WTC11 (cell line): ENCODE measurements at regions not wholly inside any gene's neighbourhood (a gene's known extent, or its start where the extent isn't known, plus 50 kb on each side); places are given as distances from the start of the nearest gene placed in this dataset.

Source experiments
- ATAC-seq: fragments of 200-7000 bp; cut with Tn5 transposase; 2 replicates; pipeline ENCODE4 v1.10.0; 2021; ENCODE audit warnings: mild to moderate bottlenecking, moderate library complexity
- CTCF ChIA-PET: fragments of 300-600 bp; sonication (Branson Sonifier 250); formaldehyde crosslinking; loops from one replicate; lab custom pipeline; 2021; ENCODE audit warnings: antibody characterized with exemption; lab: Charles Lee
- POLR2A ChIA-PET: fragments of 350-600 bp; sonication (Branson Sonifier 250); formaldehyde crosslinking; loops from one replicate; lab custom pipeline; 2021; ENCODE audit warnings: antibody characterized with exemption; lab: Charles Lee
- DNase-seq: peaks from one replicate; pipeline ENCODE4 v3.0.0; 2021; ENCODE audit warnings: low spot score
- H3K27ac Mint-ChIP-seq: 2 replicates; pipeline ENCODE4 v1.8.0; 2021; ENCODE audit warnings: mixed read lengths
- H3K27me3 Mint-ChIP-seq: 2 replicates; pipeline ENCODE4 v1.8.0; 2021; ENCODE audit warnings: low read depth, mild to moderate bottlenecking, moderate library complexity, mixed read lengths
- H3K36me3 Mint-ChIP-seq: 2 replicates; pipeline ENCODE4 v1.8.0; 2021; ENCODE audit warnings: mixed read lengths
- H3K4me1 Mint-ChIP-seq: 2 replicates; pipeline ENCODE4 v1.8.0; 2022; ENCODE audit warnings: mixed read lengths
- H3K4me3 Mint-ChIP-seq: 2 replicates; pipeline ENCODE4 v1.8.0; 2021; ENCODE audit warnings: mild to moderate bottlenecking, moderate library complexity, mixed read lengths
- H3K9me3 Mint-ChIP-seq: 2 replicates; pipeline ENCODE4 v1.8.0; 2021; ENCODE audit warnings: mixed read lengths
- ATF3 ChIP-seq: sonication (generic); formaldehyde crosslinking; conservative IDR thresholded peaks from 2 replicates; pipeline ENCODE4 v1.8.1; 2022; ENCODE audit warnings: mild to moderate bottlenecking, missing genetic modification reagents
- CBFB ChIP-seq: sonication (generic); formaldehyde crosslinking; IDR thresholded peaks from 2 replicates; pipeline ENCODE4 v1.8.1; 2022; ENCODE audit warnings: mild to moderate bottlenecking, low read depth, missing genetic modification reagents
- CDX4 ChIP-seq: fragments of 250-450 bp; sonication (Bioruptor Pico); IDR thresholded peaks from 2 replicates; pipeline ENCODE4 v1.9.0; 2021; ENCODE audit warnings: moderate library complexity, mild to moderate bottlenecking, inconsistent platforms, borderline replicate concordance
- E2F4 ChIP-seq: sonication (generic); formaldehyde crosslinking; IDR thresholded peaks from 2 replicates; pipeline ENCODE4 v1.8.1; 2022; ENCODE audit warnings: low read depth, mild to moderate bottlenecking, moderate library complexity, missing genetic modification reagents, borderline replicate concordance
- ELF4 ChIP-seq: sonication (generic); formaldehyde crosslinking; IDR thresholded peaks from 2 replicates; pipeline ENCODE4 v1.8.1; 2022; ENCODE audit warnings: low read depth, mild to moderate bottlenecking, moderate library complexity, missing genetic modification reagents
- EMX1 ChIP-seq: fragments of 250-450 bp; sonication (Bioruptor Pico); IDR thresholded peaks from 2 replicates; pipeline ENCODE4 v1.8.0; 2021; ENCODE audit warnings: mild to moderate bottlenecking
- ERG ChIP-seq: fragments of 250-450 bp; sonication (Bioruptor Pico); IDR thresholded peaks from 2 replicates; pipeline ENCODE4 v1.8.0; 2021; ENCODE audit warnings: mild to moderate bottlenecking
- ETV6 ChIP-seq: sonication (generic); formaldehyde crosslinking; IDR thresholded peaks from 2 replicates; pipeline ENCODE4 v1.8.1; 2022; ENCODE audit warnings: mild to moderate bottlenecking, missing genetic modification reagents
- FOXP4 ChIP-seq: sonication (generic); formaldehyde crosslinking; IDR thresholded peaks from 2 replicates; pipeline ENCODE4 v1.8.0; 2022; ENCODE audit warnings: mild to moderate bottlenecking, missing genetic modification reagents
- IRF2 ChIP-seq: sonication (generic); formaldehyde crosslinking; IDR thresholded peaks from 2 replicates; pipeline ENCODE4 v1.8.0; 2022; ENCODE audit warnings: low read depth, missing genetic modification reagents, borderline replicate concordance
- JUN ChIP-seq: sonication (generic); formaldehyde crosslinking; IDR thresholded peaks from 2 replicates; pipeline ENCODE4 v1.8.0; 2023; ENCODE audit warnings: mild to moderate bottlenecking, missing genetic modification reagents
- OVOL2 ChIP-seq: fragments of 250-450 bp; sonication (Bioruptor Pico); IDR thresholded peaks from 2 replicates; pipeline ENCODE4 v1.9.0; 2021; ENCODE audit warnings: mild to moderate bottlenecking, borderline replicate concordance
- PRDM15 ChIP-seq: sonication (generic); formaldehyde crosslinking; IDR thresholded peaks from 2 replicates; pipeline ENCODE4 v1.8.0; 2022; ENCODE audit warnings: missing genetic modification reagents
- RORB ChIP-seq: fragments of 250-450 bp; sonication (Bioruptor Pico); IDR thresholded peaks from 2 replicates; pipeline ENCODE4 v1.9.0; 2021; ENCODE audit warnings: mild to moderate bottlenecking
- STAT6 ChIP-seq: sonication (generic); formaldehyde crosslinking; conservative IDR thresholded peaks from 2 replicates; pipeline ENCODE4 v1.8.1; 2023; ENCODE audit warnings: mild to moderate bottlenecking, low read depth, missing genetic modification reagents, moderate library complexity
- TCF7 ChIP-seq: sonication (generic); formaldehyde crosslinking; IDR thresholded peaks from 2 replicates; pipeline ENCODE4 v1.8.0; 2022; ENCODE audit warnings: mild to moderate bottlenecking, low read depth, missing genetic modification reagents, moderate library complexity
- TEAD1 ChIP-seq: sonication (generic); formaldehyde crosslinking; IDR thresholded peaks from 2 replicates; pipeline ENCODE4 v1.8.0; 2022; ENCODE audit warnings: mild to moderate bottlenecking, missing genetic modification reagents
- TP53 ChIP-seq: sonication (generic); formaldehyde crosslinking; IDR thresholded peaks from 2 replicates; pipeline ENCODE4 v1.8.1; 2023; ENCODE audit warnings: mild to moderate bottlenecking, missing genetic modification reagents
- ZMAT4 ChIP-seq: fragments of 250-450 bp; sonication (Bioruptor Pico); IDR thresholded peaks from 2 replicates; pipeline ENCODE4 v1.9.0; 2021; ENCODE audit warnings: mild to moderate bottlenecking
- ZNF121 ChIP-seq: sonication (generic); formaldehyde crosslinking; IDR thresholded peaks from 2 replicates; pipeline ENCODE4 v1.8.0; 2023; ENCODE audit warnings: missing genetic modification reagents

GRCh38 chr9:78745331-78745730, 448.4 kb downstream of the PSAT1 start (continued):
- no peak for TF ChIP-seq PRDM15 (CRISPR knock-in tag)

- TF ChIP-seq TP53 (CRISPR knock-in tag) (no peak), ATF3 (CRISPR knock-in tag) (no peak), ZMAT4 (CRISPR knock-in tag) (no peak)
- H3K9me3 Mint-ChIP-seq = no peaks in the 10 kb centered on the region
- no peaks in the 10 kb centered on the region for H3K4me1 Mint-ChIP-seq
- H3K27ac Mint-ChIP-seq = no peak overlapping the region
- no peak overlapping the region for H3K4me3 Mint-ChIP-seq
- ChIA-PET POLR2A (no interaction called here), CTCF (no interaction called here)
- ATAC-seq (no peak), DNase-seq (no peak)
- no peaks in the 10 kb centered on the region for H3K36me3 Mint-ChIP-seq
- no peaks in the 10 kb centered on the region for H3K27me3 Mint-ChIP-seq
Observed at GRCh38 chr9:78746010-78746409, 449.1 kb downstream of the PSAT1 start.

GRCh38 chr9:78753039-78753438, 456.1 kb downstream of the PSAT1 start:
- no peak for DNase-seq
- ChIA-PET POLR2A (interaction anchor here (0.6 kb wide), 2 partner anchors 456 to 1207 kb away, joined by 3 to 4 read pairs; partner anchors contain the start of gene PSAT1), CTCF (no interaction called here)
- H3K27me3 Mint-ChIP-seq = no peaks in the 10 kb centered on the region
- ATAC-seq = no peak
- H3K36me3 Mint-ChIP-seq = no peaks in the 10 kb centered on the region
- no peaks in the 10 kb centered on the region for H3K9me3 Mint-ChIP-seq
- H3K4me1 Mint-ChIP-seq = no peaks in the 10 kb centered on the region
- H3K4me3 Mint-ChIP-seq = no peak overlapping the region
- H3K27ac Mint-ChIP-seq = no peak overlapping the region
- TF ChIP-seq E2F4 (CRISPR knock-in tag) = no peak
- no peak for TF ChIP-seq TCF7 (CRISPR knock-in tag)
- no peak for TF ChIP-seq CDX4 (CRISPR knock-in tag)
- TF ChIP-seq STAT6 (CRISPR knock-in tag) = no peak
- TF ChIP-seq JUN (CRISPR knock-in tag) = no peak
- no peak for TF ChIP-seq ETV6 (CRISPR knock-in tag)
- TF ChIP-seq ELF4 (CRISPR knock-in tag) = no peak
- no peak for TF ChIP-seq IRF2 (CRISPR knock-in tag)
- no peak for TF ChIP-seq OVOL2 (CRISPR knock-in tag)
- no peak for TF ChIP-seq TEAD1
- TF ChIP-seq CBFB (CRISPR knock-in tag) = no peak
- TF ChIP-seq EMX1 (CRISPR knock-in tag) = no peak
- no peak for TF ChIP-seq FOXP4 (CRISPR knock-in tag)
- no peak for TF ChIP-seq RORB (CRISPR knock-in tag)
- TF ChIP-seq ZNF121 = no peak
- TF ChIP-seq ERG (CRISPR knock-in tag) = no peak
